Suprapubic skin (tissue), 4 donors: ENCODE measurements at regions not wholly inside any gene's neighbourhood (a gene's known extent, or its start where the extent isn't known, plus 50 kb on each side); places are given as distances from the start of the nearest gene placed in this dataset.

Experiments
- DNase-seq, 2 donors: peaks; one replicate each; pipeline ENCODE4 v3.0.0-alpha.2; 2019; ENCODE audit warnings: low spot score in 2 of 2
- H3K27ac ChIP-seq: fragments of 200-600 bp; sonication (generic); one replicate; pipeline ENCODE4 v1.5.1; 2019
- H3K27me3 ChIP-seq: fragments of 200-600 bp; sonication (generic); one replicate; pipeline ENCODE4 v1.5.1; 2019
- H3K36me3 ChIP-seq: fragments of 200-600 bp; sonication (generic); one replicate; pipeline ENCODE4 v1.5.1; 2019
- H3K4me1 ChIP-seq: fragments of 200-600 bp; sonication (generic); one replicate; pipeline ENCODE4 v1.5.1; 2019
- H3K4me3 ChIP-seq: fragments of 200-600 bp; sonication (generic); one replicate; pipeline ENCODE4 v1.5.1; 2019; ENCODE audit warnings: mild to moderate bottlenecking
- H3K9me3 ChIP-seq: fragments of 200-600 bp; sonication (generic); one replicate; pipeline ENCODE4 v1.5.1; 2019
- EP300 ChIP-seq: sonication (generic); formaldehyde crosslinking; IDR thresholded peaks from one replicate; pipeline ENCODE4 v1.6.1; 2017; ENCODE audit warnings: antibody characterized with exemption
- POLR2A ChIP-seq, 2 donors: fragments of 450-650 bp; IDR thresholded peaks; one replicate each; pipeline ENCODE4 v1.6.1; 2017; ENCODE audit warnings: antibody characterized with exemption in 2 of 2, mild to moderate bottlenecking in 2 of 2, moderate library complexity in 2 of 2
- POLR2AphosphoS5 ChIP-seq, 3 donors: sonication (generic); formaldehyde crosslinking; IDR thresholded peaks; one replicate each; pipeline ENCODE4 v1.6.1; 2017; ENCODE audit warnings: antibody characterized with exemption in 3 of 3
- WGBS: methylation state at CpG from one replicate; pipeline ENCODE4 v1.1.5; 2018; 5-methylcytosine and 5-hydroxymethylcytosine counted together
- TF ChIP-seq, protein P1 (sequence below), 2 donors: fragments of 200-600 bp in 1 of 2; fragments of 450-650 bp in 1 of 2; sonication (generic) in 1 of 2; IDR thresholded peaks; one replicate each; pipeline ENCODE4 v1.5.1; 2016 to 2019; ENCODE audit warnings: antibody characterized with exemption in 2 of 2, mild to moderate bottlenecking in 1 of 2, moderate library complexity in 1 of 2

DNA sequence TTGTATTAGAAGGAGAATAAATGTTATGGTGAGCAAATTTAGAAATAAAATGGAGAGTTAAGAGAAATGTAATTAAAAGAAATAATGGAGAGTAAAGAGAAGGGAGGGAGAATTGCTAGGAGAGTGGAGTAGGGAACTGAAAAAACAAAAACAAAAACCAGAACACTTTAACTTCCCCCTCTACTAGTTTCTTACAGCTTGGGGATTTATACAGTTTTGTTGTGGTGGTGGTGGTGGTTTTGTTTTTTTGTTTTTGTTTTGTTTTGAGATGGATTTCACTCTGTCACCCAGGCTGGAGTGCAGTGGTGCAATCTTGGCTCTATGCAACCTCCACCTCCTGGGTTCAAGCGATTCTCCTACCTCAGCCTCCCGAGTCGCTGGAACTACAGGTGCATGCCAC lies 322.4 kb downstream of the TMEM167A start:
- DNase-seq: no peak
- no peaks in the 10 kb centered on the region for H3K36me3 ChIP-seq
- no peaks in the 10 kb centered on the region for H3K4me1 ChIP-seq
- no peak overlapping the region for H3K27ac ChIP-seq
- H3K27me3 ChIP-seq: no peaks in the 10 kb centered on the region
- no peaks in the 10 kb centered on the region for H3K9me3 ChIP-seq
- WGBS: 100% methylated on average over 3 of the region's 3 CpGs
- TF ChIP-seq POLR2AphosphoS5 (IDR thresholded peaks at IDR 0.05) (no peak), POLR2A (IDR thresholded peaks at IDR 0.05) (no peak), EP300 (no peak)
- TF ChIP-seq, protein P1, sequence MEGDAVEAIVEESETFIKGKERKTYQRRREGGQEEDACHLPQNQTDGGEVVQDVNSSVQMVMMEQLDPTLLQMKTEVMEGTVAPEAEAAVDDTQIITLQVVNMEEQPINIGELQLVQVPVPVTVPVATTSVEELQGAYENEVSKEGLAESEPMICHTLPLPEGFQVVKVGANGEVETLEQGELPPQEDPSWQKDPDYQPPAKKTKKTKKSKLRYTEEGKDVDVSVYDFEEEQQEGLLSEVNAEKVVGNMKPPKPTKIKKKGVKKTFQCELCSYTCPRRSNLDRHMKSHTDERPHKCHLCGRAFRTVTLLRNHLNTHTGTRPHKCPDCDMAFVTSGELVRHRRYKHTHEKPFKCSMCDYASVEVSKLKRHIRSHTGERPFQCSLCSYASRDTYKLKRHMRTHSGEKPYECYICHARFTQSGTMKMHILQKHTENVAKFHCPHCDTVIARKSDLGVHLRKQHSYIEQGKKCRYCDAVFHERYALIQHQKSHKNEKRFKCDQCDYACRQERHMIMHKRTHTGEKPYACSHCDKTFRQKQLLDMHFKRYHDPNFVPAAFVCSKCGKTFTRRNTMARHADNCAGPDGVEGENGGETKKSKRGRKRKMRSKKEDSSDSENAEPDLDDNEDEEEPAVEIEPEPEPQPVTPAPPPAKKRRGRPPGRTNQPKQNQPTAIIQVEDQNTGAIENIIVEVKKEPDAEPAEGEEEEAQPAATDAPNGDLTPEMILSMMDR (IDR thresholded peaks at IDR 0.05): no peak
- H3K4me3 ChIP-seq: no peak overlapping the region

DNA sequence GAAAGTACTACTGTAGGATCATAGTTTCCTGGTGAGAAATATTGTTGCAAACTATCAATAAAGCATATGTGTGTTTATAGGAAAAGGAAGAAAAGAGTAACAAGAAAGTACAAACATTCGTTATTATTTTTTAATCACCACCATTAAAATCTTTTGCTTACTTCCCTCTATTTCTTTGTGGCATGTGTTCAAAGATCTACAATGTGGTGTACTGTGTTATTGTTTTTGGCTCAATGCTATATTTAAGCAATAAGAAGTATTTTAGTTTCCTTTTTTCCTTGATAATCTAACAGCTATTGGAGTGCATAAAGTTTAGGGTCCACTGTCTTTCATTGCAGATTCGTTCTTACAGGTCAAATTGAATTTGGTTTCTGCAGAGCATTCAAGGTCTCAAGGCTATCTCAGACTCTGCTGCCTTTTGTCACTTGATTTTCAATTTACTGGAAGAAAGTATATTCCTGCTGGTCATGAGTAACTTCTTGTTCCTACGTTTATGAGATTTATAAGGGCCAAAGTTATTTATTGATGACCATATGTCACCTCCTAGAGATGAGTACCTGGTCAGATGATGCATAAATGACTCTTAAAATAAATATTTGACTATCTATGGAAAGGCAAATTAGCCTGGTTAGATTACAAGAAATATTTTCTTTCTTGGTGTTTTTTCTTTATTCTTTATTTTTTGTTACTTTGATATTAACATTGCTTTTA lies 323.0 kb downstream of the TMEM167A start:
- no peak for DNase-seq
- H3K4me1 ChIP-seq: no peaks in the 10 kb centered on the region
- WGBS: 72% methylated on average over 3 of the region's 3 CpGs
- no peaks in the 10 kb centered on the region for H3K36me3 ChIP-seq
- no peaks in the 10 kb centered on the region for H3K9me3 ChIP-seq
- H3K27me3 ChIP-seq: no peaks in the 10 kb centered on the region
- TF ChIP-seq POLR2A (IDR thresholded peaks at IDR 0.05): no peak
- TF ChIP-seq POLR2AphosphoS5 (IDR thresholded peaks at IDR 0.05): no peak
- TF ChIP-seq, protein P1 (IDR thresholded peaks at IDR 0.05): no peak
- TF ChIP-seq EP300: no peak
- no peak overlapping the region for H3K4me3 ChIP-seq
- no peak overlapping the region for H3K27ac ChIP-seq

DNA sequence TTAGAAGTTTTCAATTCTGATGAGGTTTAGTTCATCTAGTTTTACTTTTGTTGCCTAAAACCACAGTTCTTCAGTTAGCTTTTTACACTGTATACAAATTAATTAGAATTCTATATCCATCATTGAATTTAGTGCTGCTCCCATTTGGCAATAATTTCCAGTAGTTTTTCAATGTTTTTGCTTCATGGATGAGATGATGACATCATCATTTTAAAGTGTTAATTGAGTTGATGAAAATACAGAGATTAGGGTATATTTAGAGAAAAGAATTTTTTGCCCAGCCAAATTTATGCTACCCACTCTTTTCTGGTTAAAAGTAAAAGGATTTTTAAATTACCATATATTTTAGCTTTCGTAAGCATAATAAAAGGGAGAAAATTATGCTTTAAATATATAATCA lies 323.8 kb downstream of the TMEM167A start:
- Histone ChIP-seq H3K4me3 (no peak overlapping the region), H3K36me3 (no peaks in the 10 kb centered on the region), H3K9me3 (no peaks in the 10 kb centered on the region), H3K27me3 (no peaks in the 10 kb centered on the region), H3K27ac (no peak overlapping the region), H3K4me1 (no peaks in the 10 kb centered on the region)
- no peak for TF ChIP-seq EP300
- no peak for TF ChIP-seq POLR2A (IDR thresholded peaks at IDR 0.05)
- TF ChIP-seq, protein P1 (IDR thresholded peaks at IDR 0.05): no peak
- TF ChIP-seq POLR2AphosphoS5 (IDR thresholded peaks at IDR 0.05): no peak
- DNase-seq: no peak
- 98% methylated on average over 1 of the region's 1 CpG for WGBS

DNA sequence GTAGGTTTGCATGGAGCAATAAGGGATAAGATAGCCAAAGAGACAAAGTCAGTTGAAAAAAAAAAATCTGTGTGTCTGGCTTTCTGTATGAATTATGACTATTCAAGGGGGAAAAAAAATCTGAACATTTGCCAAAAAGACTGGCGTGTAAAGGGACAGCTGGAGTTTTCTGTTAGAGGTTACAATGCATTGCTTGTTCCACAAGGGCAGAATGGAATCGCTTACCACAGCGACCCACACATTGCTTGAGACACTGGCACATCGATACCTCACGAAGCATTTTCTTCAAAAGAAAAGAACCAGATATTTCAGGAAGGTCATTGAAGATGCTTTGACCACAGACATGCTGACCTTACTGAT lies 327.8 kb downstream of the TMEM167A start:
- DNase-seq: no peak
- Histone ChIP-seq H3K27me3 (no peaks in the 10 kb centered on the region), H3K27ac (no peak overlapping the region), H3K4me1 (no peaks in the 10 kb centered on the region), H3K36me3 (no peaks in the 10 kb centered on the region), H3K9me3 (no peaks in the 10 kb centered on the region), H3K4me3 (no peak overlapping the region)
- 31% methylated on average over 5 of the region's 5 CpGs for WGBS
- TF ChIP-seq POLR2AphosphoS5 (IDR thresholded peaks at IDR 0.05) (no peak), EP300 (no peak), POLR2A (IDR thresholded peaks at IDR 0.05) (no peak)
- TF ChIP-seq, protein P1 (IDR thresholded peaks at IDR 0.05): no peak

- no peak overlapping the region for H3K27ac ChIP-seq
- H3K4me3 ChIP-seq: no peak overlapping the region
- no peaks in the 10 kb centered on the region for H3K9me3 ChIP-seq
- H3K36me3 ChIP-seq: no peaks in the 10 kb centered on the region
- no peaks in the 10 kb centered on the region for H3K27me3 ChIP-seq
- no peaks in the 10 kb centered on the region for H3K4me1 ChIP-seq
- DNase-seq: no peak
- TF ChIP-seq, protein P1 (IDR thresholded peaks at IDR 0.05): no peak
- TF ChIP-seq POLR2A (IDR thresholded peaks at IDR 0.05) (no peak), POLR2AphosphoS5 (IDR thresholded peaks at IDR 0.05) (no peak), EP300 (no peak)
- 43% methylated on average over 8 of the region's 8 CpGs for WGBS
Observed at GRCh38 chr5:82748688-82749460, 328.3 kb downstream of the TMEM167A start.
